ENCODE measurements at regions not wholly inside any gene's neighbourhood (a gene's known extent, or its start where the extent isn't known, plus 50 kb on each side); places are given as distances from the start of the nearest gene placed in this dataset.

- no peak for DNase-seq
Observed at GRCh38 chr9:108674766-108675530, 180.8 kb downstream of the ACTL7B start.

- DNase-seq = no peak
Observed at GRCh38 chr9:108673386-108673785, 182.4 kb downstream of the ACTL7B start.

GRCh38 chr9:108672475-108673190 is 183.2 kb downstream of the ACTL7B start:
- no peak for DNase-seq

GRCh38 chr9:108671794-108672193 is 184.0 kb downstream of the ACTL7B start:
- DNase-seq = no peak

GRCh38 chr9:108671176-108671575 is 184.6 kb downstream of the ACTL7B start:
- DNase-seq = no peak

- no peak for DNase-seq
Observed at GRCh38 chr9:108668938-108669335, 186.8 kb downstream of the ACTL7B start.

GRCh38 chr9:108668191-108668937 is 187.4 kb downstream of the ACTL7B start:
- DNase-seq = no peak

- no peak for DNase-seq
Observed at GRCh38 chr9:108666240-108666784, 189.5 kb downstream of the ACTL7B start.

GRCh38 chr9:108665521-108666239 is 190.1 kb downstream of the ACTL7B start:
- no peak for DNase-seq

GRCh38 chr9:108664309-108665255 is 191.2 kb downstream of the ACTL7B start:
- DNase-seq = no peak

GRCh38 chr9:108663422-108663821 is 192.4 kb downstream of the ACTL7B start:
- no peak for DNase-seq

GRCh38 chr9:108662956-108663355 is 192.8 kb downstream of the ACTL7B start:
- DNase-seq = no peak

- no peak for DNase-seq
Observed at GRCh38 chr9:108662091-108662875, 193.5 kb downstream of the ACTL7B start.

- DNase-seq = no peak
Observed at GRCh38 chr9:108656566-108656965, 199.2 kb downstream of the ACTL7B start.

GRCh38 chr9:108655818-108656217 is 200.0 kb downstream of the ACTL7B start:
- DNase-seq = no peak

- no peak for DNase-seq
Observed at GRCh38 chr9:108654566-108654965, 201.2 kb downstream of the ACTL7B start.

GRCh38 chr9:108652851-108653250 is 202.9 kb downstream of the ACTL7B start:
- DNase-seq = no peak

- no peak for DNase-seq
Observed at GRCh38 chr9:108650826-108651225, 205.0 kb downstream of the ACTL7B start.

- no peak for DNase-seq
Observed at GRCh38 chr9:108645520-108645919, 210.3 kb downstream of the ACTL7B start.

GRCh38 chr9:108643731-108644510 is 211.9 kb downstream of the ACTL7B start:
- DNase-seq = no peak
